Body of pancreas (tissue), 4 donors: ENCODE measurements at regions not wholly inside any gene's neighbourhood (a gene's known extent, or its start where the extent isn't known, plus 50 kb on each side); places are given as distances from the start of the nearest gene placed in this dataset.

ENCODE experiments used
- CTCF ChIP-seq, 7 experiments: fragments of 450-650 bp in 4 of 7; fragments of 200-600 bp in 3 of 7; sonication (generic) in 3 of 7; IDR thresholded peaks; one replicate each; pipeline ENCODE4 v1.5.1; 2016 to 2019; ENCODE audit warnings: antibody characterized with exemption in 7 of 7
- POLR2A ChIP-seq, 3 donors: fragments of 450-650 bp; IDR thresholded peaks; one replicate each; pipeline ENCODE4 v1.6.1; 2016; ENCODE audit warnings: antibody characterized with exemption in 3 of 3, mild to moderate bottlenecking in 2 of 3

GRCh38 chr6:163651426-163651825, 236.9 kb downstream of the QKI start:
- TF ChIP-seq CTCF (IDR thresholded peaks at IDR 0.05) (no peak), POLR2A (IDR thresholded peaks at IDR 0.05) (no peak)
